NCI-H774 (cell line): ENCODE measurements at regions not wholly inside any gene's neighbourhood (a gene's known extent, or its start where the extent isn't known, plus 50 kb on each side); places are given as distances from the start of the nearest gene placed in this dataset.

Source experiments
- DNase-seq: peaks from one replicate; lab custom pipeline; 2025; lab: John Stamatoyannopoulos, UW

GRCh38 chr16:73214825-73215677, 167.1 kb upstream of the ZFHX3 start:
- no peak for DNase-seq

GRCh38 chr16:73213732-73214455, 166.0 kb upstream of the ZFHX3 start:
- DNase-seq, result no peak

GRCh38 chr16:73212431-73212830, 164.5 kb upstream of the ZFHX3 start:
- no peak for DNase-seq

GRCh38 chr16:73210686-73211085, 162.8 kb upstream of the ZFHX3 start:
- no peak for DNase-seq

- DNase-seq, result no peak
These were observed 162.2 kb upstream of the ZFHX3 start for GRCh38 chr16:73210084-73210483.

GRCh38 chr16:73209190-73209589, 161.3 kb upstream of the ZFHX3 start:
- no peak for DNase-seq

- no peak for DNase-seq
These were observed 158.3 kb upstream of the ZFHX3 start for GRCh38 chr16:73206151-73206707.

GRCh38 chr16:73205153-73205886, 157.4 kb upstream of the ZFHX3 start:
- no peak for DNase-seq

GRCh38 chr16:73204359-73205152, 156.6 kb upstream of the ZFHX3 start:
- DNase-seq, result no peak

- no peak for DNase-seq
These were observed 154.3 kb upstream of the ZFHX3 start for GRCh38 chr16:73202161-73202729.

- no peak for DNase-seq
These were observed 151.3 kb upstream of the ZFHX3 start for GRCh38 chr16:73199214-73199613.

GRCh38 chr16:73198481-73198880, 150.6 kb upstream of the ZFHX3 start:
- DNase-seq, result no peak

GRCh38 chr16:73197598-73197997, 149.7 kb upstream of the ZFHX3 start:
- no peak for DNase-seq

GRCh38 chr16:73196670-73197069, 148.7 kb upstream of the ZFHX3 start:
- no peak for DNase-seq

GRCh38 chr16:73193464-73193863, 145.5 kb upstream of the ZFHX3 start:
- no peak for DNase-seq

- no peak for DNase-seq
These were observed 144.4 kb upstream of the ZFHX3 start for GRCh38 chr16:73192232-73192894.

- no peak for DNase-seq
These were observed 143.7 kb upstream of the ZFHX3 start for GRCh38 chr16:73191660-73192046.

GRCh38 chr16:73190688-73191659, 143.0 kb upstream of the ZFHX3 start:
- no peak for DNase-seq

GRCh38 chr16:73190256-73190655, 142.3 kb upstream of the ZFHX3 start:
- DNase-seq, result no peak
